H54 (cell line): ENCODE measurements at regions not wholly inside any gene's neighbourhood (a gene's known extent, or its start where the extent isn't known, plus 50 kb on each side); places are given as distances from the start of the nearest gene placed in this dataset.

Experiments
- DNase-seq: peaks from one replicate; pipeline ENCODE4 v3.0.0; 2011; ENCODE audit warnings: low spot score, mixed read lengths; ENCODE audit not compliant: insufficient read length
- FAIRE-seq: peaks from 3 replicates; lab custom pipeline; 2011; peaks lifted over from hg19 to GRCh38; lab: Jason Lieb, UNC
- POLR2A ChIP-seq: IDR thresholded peaks from 2 replicates; pipeline ENCODE4 v1.6.1; 2011; ENCODE audit warnings: low read depth, mild to moderate bottlenecking, low read length

DNA sequence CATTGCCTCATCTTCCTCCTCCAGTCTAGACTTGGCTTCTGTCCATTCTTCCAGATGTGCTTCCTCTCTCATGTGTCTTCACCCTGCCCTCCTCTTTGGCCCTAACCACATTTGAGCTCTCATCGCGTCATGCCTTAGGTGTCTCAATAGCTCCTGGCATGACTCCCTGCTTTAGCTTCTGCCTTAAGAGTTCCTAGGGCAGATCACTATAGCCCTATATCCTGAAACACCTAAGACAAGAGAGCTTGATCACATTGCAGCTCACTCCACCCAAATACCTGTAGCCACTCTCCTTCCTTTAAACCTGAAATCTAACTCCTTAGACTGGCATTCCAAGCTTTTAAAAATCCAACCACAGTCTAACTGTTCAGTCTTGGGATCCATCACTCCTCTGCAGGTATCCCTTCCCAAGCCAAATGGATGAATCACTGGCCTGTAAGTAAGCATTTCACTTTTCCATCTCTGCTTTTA, 69.0 kb upstream of the STXBP5 start:
- FAIRE-seq, result peak; percentile 85
- DNase-seq, result no peak
- TF ChIP-seq POLR2A, result no peak

DNA sequence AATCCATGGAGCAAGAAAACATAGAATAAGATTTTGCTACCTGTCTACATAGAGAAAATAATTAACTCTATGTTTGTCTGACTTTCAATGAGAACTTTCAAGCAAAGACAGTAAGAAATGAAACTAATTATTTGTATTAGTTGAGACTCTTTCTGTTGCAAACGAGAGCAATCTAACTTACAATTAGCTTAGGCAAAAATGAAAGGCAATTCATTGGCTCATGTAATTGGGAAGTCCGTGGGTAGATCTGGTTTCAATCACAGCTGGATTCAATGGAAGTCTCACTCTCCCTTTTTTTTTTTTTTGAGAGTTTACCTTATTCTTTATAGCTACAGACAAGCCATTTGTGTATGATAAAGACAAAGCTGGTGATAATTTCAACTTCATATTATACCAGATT, 68.2 kb upstream of the STXBP5 start:
- FAIRE-seq, result no peak
- no peak for TF ChIP-seq POLR2A
- DNase-seq, result no peak

DNA sequence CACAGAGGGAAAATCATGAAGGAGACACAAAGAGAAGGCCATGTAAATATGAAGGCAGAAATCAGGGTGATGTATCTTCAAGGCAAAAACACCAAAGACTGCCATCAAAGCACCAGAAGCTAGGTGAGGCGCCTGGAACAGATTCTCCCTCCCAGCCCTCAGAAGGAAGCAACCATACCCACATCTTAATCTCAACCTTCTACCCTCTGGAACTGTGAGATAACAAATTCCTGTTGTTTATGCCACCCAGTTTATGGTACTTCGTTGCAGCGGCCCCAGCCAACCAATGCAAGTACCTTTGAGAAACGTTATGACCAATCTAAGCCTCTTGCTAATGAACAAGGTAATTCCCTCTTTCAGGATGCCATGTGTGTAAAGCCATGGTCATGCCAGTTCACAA, 66.2 kb upstream of the STXBP5 start:
- DNase-seq (no peak), FAIRE-seq (no peak)
- no peak for TF ChIP-seq POLR2A

DNA sequence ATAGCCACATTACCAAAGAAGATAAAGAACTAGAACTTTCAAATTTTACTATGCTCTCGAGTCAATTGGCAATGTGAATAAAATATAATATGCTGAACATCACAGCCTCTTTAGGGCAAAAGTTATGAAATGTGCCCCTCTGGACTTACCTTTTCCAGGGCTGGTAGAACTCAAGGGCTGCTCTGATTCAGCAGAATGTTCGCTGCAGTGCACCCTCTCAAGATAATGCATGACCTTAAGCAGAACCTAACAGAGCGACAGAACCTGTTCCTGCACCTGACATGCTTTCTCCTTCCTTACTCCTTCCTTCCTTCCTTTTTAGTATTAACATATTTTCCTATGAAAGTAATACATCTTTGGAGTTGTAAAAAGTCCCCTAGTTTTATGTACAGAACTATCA, 65.4 kb upstream of the STXBP5 start:
- FAIRE-seq (no peak), DNase-seq (no peak)

DNA sequence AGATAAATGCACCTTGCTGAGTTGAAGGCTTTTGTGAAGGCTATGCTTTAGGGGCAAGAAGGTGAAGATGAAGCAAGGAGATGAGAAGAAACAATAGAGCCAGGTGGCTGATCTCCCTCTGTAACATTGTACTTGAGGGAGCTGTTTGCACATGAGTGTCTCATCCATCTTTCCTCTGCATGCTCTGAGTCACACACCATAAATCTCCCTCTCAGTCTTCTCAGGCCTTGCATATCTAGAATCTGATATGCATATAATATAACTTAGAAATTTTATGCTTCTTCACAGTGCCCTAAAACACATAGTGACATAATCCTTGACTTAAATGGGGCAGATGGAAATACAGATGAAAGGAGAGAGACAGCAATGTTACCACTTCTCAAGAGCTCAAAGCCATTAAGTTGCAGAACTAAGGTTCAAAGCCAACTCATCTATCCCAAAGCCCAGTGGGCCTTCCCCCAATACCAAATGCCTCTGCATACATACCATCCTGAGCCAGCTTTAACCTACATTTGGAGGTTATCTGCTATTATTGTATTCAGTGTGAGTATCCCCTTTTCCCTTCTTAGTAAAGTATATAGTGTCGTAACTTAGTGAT, 62.4 kb upstream of the STXBP5 start:
- TF ChIP-seq POLR2A, result no peak
- FAIRE-seq, result peak; percentile 71
- no peak for DNase-seq

More for the DNA sequence above, 65.4 kb upstream of the STXBP5 start:
- TF ChIP-seq POLR2A, result no peak

DNA sequence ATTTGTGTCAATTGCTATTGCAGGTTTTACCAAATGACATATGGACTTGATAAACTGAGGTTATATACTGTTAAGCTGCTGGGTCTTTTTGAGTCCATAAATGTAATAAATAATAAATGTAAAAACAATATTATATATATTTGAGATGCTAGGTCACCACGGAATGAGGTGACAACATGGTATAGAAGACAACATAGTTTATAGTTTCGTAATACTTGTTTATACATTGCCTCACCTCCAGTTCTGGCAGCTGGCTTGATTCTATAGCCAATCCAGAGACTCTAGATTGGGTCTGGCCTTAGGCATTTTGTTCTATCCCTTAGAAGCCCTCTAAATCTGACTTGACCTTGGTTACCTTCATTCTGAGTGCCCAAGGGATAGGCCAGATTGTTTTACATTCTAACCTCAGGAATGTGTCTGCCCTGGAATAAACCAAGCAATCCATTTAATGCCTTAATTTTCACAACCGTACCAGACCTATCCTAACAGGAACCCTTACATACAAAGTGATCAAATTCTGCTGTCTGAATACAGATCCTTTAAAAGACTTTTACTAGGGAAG, 61.5 kb upstream of the STXBP5 start:
- FAIRE-seq (no peak), DNase-seq (no peak)
- TF ChIP-seq POLR2A, result no peak

GRCh38 chr6:147149092-147149491, 55.1 kb upstream of the STXBP5 start:
- no peak for DNase-seq
- no peak for FAIRE-seq
- no peak for TF ChIP-seq POLR2A

DNA sequence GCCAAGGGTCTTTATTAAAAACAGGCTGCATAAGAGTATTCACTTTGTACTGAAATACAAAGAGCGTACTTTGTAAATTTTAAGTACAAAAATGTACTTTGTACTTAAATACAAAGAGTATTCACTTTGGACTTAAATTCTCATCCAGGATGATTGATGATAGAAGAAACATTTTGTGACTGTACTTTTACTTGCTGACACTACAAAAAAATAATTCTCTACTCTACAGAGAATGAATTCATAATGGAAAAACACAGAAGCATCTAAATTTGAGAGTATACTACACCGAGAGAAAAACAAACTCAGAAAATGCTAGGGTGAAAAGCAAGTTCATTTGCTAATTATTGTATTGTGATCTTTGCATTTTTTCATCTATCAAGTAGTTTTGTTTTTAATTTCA, 54.4 kb upstream of the STXBP5 start:
- DNase-seq (no peak), FAIRE-seq (no peak)
- no peak for TF ChIP-seq POLR2A

DNA sequence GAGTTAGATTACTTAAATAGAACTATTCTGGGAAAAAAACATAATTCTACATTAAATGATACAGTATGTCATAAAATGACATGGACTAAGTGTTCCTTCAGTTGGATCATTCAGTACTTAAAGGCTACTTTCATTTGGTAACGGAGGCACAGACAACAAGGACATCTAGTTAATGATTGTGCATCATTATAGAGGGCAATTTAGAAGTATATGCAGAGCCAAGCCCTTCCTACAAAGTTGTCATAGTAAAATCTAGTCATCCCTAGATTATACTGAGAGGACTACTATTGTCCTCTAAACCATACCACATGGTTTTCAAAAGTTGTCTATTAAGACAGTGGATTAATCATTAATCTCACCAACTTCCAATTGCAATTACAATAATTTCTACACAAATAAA, 53.9 kb upstream of the STXBP5 start:
- no peak for TF ChIP-seq POLR2A
- FAIRE-seq (no peak), DNase-seq (no peak)
